ENCODE measurements at regions not wholly inside any gene's neighbourhood (a gene's known extent, or its start where the extent isn't known, plus 50 kb on each side); places are given as distances from the start of the nearest gene placed in this dataset.
A peak's percentile ranks its signal among the peaks of the same experiment; 100 is the strongest.
"Not testable (repeated sequence)": the region's sequence is repeated elsewhere in the genome, so short reads cannot be mapped to it uniquely, and the experiment has no call there.

DNA sequence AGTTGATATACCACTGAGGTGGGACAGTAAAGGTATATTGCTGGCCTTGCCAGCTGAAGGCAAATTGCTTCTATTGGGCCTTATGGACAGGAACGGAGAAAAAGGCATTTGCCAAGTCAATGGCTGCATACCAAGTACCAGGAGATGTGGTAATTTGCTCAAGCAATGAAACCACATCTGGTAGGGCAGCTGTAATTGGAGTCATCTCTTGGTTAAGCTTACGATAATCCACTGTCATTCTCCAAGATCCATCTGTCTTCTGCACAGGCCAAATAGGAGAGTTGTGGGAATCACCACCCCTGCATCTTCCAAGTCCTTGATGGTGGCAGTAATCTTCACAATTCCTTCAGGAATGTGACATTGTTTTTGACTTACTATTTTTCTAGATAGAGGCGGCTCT lies 350.7 kb upstream of the ADAMTS5 start:
- not testable (repeated sequence) for DNase-seq

DNA sequence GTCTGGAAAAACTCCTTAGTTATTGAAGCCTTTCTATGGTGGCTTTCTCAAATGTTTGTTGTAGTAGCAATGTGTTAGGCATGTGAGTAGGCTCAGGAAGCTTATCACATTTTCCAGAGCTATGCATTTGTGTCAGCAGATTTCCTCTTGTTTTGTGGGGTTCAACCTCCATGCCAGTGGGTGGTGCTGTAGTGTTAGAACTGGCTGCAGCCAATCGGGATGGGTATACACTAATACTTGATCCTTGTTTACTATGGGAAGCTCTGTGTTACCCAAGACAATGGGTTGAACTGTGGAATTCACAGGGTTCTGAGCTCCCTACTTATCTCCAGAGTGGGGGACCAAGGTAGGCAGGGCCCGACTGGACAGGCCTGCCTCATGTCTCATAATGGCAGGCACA lies 348.5 kb upstream of the ADAMTS5 start:
- no peak for DNase-seq

DNA sequence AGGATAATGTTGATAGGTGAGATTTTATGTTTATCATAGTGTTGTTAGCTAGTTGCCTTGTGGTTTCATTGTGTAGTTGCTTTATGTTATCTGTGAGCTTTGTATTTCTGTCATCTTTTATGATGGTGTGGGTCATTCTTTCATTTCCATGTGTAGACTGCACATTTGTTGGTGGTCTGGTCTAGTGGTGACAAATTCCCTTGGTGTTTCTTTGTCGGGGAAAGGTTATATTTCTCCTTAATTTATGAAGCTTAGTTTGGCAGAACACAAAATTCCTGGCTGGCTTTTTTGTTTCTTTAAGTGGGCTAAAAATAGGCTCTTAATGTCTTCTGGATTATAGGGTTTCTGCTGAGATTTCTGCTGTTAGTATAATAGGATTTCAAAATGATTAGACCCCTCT lies 347.2 kb upstream of the ADAMTS5 start:
- no peak for DNase-seq

GRCh38 chr21:27306791-27307775 lies 340.2 kb upstream of the ADAMTS5 start:
- DNase-seq: no peak

- peak; percentile 32 for DNase-seq
These were observed 339.3 kb upstream of the ADAMTS5 start for GRCh38 chr21:27306206-27306605.

DNA sequence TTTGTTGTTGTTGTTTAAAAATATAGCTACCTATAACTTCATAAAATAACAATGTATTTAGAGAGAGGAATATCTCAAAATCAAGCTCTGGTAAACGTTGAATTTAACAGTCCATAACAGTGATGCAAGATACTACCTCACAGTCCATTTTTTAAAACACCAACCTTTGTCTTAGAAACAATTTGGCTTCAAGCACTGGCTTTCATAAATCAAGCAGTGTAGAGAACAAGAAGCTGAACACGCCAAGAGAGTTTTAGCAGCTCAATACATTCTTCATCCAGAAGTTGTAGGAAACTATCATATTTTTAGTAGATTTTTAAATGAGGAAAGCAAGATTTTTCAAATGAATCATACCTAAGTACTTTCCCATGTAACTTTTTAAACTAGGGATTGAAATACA lies 334.3 kb upstream of the ADAMTS5 start:
- DNase-seq: no peak

DNA sequence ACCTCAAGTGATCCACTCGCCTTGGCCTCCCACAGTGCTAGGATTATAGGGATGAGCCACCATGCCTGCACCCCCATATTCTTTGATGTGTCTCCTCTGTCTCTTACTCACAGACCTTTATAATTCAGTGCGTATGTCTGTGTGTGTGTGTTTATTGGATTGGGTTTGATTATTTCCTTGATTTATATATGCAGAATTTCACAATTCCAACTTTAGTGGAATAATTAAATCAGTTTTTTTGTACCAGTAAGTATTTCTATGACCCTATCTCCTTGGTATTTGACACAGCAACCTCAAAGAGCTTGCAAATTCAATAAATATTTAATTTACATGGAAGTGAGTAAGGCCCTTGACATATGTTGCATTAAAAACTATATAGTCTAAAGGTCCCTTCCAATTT lies 333.9 kb upstream of the ADAMTS5 start:
- no peak for DNase-seq

DNA sequence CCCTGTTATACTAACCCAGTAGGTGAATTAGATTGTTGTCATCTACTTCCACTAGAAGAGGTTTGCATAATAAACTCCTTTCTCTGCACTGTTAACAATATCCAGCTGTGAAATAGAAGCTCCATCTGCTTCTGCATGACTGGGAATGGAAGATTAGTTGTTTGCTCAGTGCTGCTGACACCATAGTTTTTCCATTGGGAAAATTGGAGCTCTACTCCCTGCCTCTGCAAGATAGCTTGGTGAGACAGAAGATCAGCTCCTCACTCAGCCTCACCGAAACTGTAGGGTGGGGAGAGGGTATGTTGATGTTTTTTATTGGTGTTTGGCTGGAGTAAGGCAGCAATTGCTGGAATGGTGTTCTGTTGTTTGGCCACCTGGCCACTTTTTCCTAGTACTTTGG lies 331.6 kb upstream of the ADAMTS5 start:
- DNase-seq: peak; percentile 79

DNA sequence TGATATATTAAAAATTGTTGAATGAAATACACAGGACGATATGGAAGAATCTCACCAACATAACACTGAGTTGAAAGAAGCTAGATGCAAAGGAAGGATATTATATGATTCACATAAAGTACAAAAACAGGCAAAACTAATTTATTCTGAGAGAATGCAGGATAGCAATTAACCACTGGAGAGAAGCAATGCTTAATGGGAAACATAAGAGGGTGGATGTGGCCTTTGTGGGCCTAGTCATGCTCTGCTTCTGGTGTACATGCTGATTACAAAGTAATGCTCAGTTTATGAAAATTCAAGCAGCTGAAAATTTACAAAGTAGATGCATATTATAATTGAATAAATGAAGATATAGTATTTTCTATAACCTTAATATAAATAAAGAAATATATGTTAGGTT lies 326.4 kb upstream of the ADAMTS5 start:
- DNase-seq: no peak

- DNase-seq: no peak
These were observed 325.9 kb upstream of the ADAMTS5 start for GRCh38 chr21:27292783-27293182.

GRCh38 chr21:27292229-27292628 lies 325.3 kb upstream of the ADAMTS5 start:
- DNase-seq: no peak

DNA sequence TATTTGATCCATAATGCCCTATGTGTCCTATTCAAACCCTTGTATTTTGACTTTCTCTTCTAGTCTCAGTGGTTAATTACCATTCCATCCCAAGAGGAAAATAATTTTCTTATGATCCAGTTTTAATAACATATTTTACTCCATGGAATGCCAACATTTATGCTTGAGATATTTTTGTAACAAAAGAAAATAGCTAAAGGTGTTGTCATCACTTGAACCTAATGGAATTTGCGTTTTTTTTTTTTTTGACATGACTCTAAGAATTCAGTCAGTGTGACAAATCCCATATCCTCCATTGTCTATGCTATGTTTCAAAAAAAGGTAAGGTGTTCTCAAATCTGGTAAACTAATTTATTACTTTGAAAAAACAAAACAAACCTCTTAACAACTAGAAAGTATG lies 324.1 kb upstream of the ADAMTS5 start:
- no peak for DNase-seq

DNA sequence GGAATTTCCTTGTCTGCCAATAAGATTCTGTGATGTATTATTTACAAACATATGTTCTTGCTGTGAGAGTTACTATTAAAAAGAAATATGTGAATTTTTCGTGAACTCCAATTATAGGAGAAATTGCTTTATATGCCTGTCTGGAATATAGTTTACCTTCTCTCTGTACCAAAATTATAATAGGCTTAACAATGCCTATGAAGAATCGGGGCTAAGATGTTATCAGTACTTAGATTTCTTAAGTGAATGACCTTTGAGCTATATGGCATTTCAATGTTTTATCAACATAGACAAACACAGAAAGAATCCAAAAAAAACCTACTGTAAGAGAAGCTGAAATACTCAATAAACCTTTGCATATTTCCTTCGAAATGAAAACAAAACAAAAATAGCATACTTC lies 323.1 kb upstream of the ADAMTS5 start:
- no peak for DNase-seq

DNA sequence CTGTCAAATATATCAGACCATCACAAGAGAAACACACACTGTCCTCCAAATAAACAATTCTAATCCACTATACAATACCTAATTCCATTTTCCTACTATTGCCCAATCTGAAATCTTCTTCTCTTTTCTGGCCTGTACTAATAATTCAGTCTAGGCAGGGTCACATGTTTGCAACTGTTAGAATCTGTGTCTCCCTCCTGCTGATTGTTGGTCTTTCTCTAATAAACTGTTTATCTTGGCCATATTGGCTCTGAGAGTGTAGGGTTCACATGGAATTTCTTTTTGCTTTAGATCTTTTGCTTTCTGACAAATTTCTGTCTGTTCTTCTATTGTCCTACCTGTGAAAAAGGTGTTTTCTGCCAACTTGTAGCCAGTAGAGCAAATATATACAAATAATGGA lies 319.9 kb upstream of the ADAMTS5 start:
- no peak for DNase-seq

GRCh38 chr21:27277110-27277509 lies 310.2 kb upstream of the ADAMTS5 start:
- DNase-seq: no peak

DNA sequence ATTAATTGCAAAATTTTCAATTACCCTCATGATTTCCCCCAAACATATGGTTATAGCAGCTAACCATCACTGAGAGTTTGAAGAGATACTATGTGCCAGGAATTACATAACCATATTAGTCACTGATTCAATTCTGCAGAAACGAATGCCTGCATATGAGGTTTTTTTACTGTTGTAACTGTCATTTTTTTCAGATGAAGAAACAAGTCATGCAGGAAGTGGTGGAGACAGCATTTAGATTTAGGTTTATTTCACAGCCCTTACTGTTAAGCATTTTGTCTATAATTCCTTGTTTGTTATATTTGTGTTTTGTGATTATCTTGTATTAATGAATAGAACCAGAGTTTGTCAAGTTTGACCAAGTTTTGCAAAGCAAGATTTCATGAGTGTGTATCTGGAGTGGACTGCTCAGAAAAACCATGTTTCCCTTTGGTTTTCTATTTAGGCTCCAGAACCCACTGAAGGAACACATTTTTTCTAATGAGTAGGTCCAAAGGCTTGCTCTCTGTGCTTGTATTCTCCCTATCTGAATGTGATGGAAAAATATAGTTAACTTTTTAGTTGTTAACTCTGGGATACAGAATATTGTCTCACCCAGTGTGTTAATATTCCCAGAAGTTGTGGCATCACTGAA lies 308.5 kb upstream of the ADAMTS5 start:
- DNase-seq: peak; percentile 35

DNA sequence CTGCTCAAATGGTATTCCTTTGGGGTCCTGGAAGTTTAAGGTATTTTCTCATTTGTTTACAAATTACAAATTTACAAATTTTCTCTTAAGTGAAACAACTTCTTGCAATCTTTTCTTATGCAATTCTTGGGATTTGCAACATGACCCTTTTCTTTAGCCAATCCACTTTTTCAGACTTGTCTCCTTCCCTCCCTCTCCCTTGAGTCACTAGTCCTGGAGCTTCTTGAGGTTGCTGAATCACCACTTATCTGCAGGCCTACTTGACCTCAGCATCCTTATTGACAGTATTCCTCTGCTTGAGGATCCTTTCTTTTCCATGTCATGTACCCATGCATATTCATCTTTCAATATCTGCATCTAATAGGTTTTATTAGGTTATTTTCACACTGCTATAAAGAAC lies 302.8 kb upstream of the ADAMTS5 start:
- no peak for DNase-seq

- DNase-seq: no peak
These were observed 301.4 kb upstream of the ADAMTS5 start for GRCh38 chr21:27268290-27268689.

GRCh38 chr21:27265949-27266348 lies 299.1 kb upstream of the ADAMTS5 start:
- no peak for DNase-seq

GRCh38 chr21:27265492-27265891 lies 298.6 kb upstream of the ADAMTS5 start:
- no peak for DNase-seq

- DNase-seq: no peak
These were observed 294.8 kb upstream of the ADAMTS5 start for GRCh38 chr21:27261676-27262075.

DNA sequence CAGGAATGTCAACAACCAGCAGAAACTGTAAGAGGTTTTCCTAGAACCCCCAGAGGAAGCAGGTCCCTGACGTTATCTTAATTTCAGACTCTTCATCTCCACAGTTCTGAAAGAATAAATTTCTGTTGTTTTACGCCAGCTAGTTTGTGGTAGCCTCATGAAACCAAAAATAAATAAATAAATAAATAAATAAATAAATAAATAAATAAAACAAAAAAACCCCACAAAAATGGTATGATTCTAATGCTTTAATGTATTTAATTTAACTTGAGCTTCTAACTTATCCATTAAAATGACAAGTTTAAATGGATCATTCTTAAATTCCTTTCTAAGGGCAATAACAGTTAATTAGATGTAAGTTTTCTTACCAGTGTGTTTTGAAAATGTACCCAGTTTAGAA lies 293.8 kb upstream of the ADAMTS5 start:
- no peak for DNase-seq

- no peak for DNase-seq
These were observed 292.0 kb upstream of the ADAMTS5 start for GRCh38 chr21:27258742-27259448.

Data from NCI-H1694 (cell line).